HAP-1 (cell line): ENCODE measurements at regions not wholly inside any gene's neighbourhood (a gene's known extent, or its start where the extent isn't known, plus 50 kb on each side); places are given as distances from the start of the nearest gene placed in this dataset.
"Not testable (repeated sequence)": the region's sequence is repeated elsewhere in the genome, so short reads cannot be mapped to it uniquely, and the experiment has no call there.

Experiments used
- DNase-seq, 2 experiments: peaks; one replicate each; pipeline ENCODE4 v3.0.0-alpha.2; 2016 to 2020; ENCODE audit warnings: low spot score in 2 of 2
- H3K27me3 ChIP-seq: fragments of 250-450 bp; sonication (Bioruptor Pico); 2 replicates; pipeline ENCODE4 v1.5.1; 2020; ENCODE audit warnings: low read depth, mild to moderate bottlenecking, moderate library complexity
- H3K36me3 ChIP-seq: fragments of 250-450 bp; sonication (Bioruptor Pico); replicated peaks from 2 replicates; pipeline ENCODE4 v1.5.1; 2020; ENCODE audit warnings: mild to moderate bottlenecking
- H3K4me1 ChIP-seq: fragments of 250-450 bp; sonication (Bioruptor Pico); 2 replicates; pipeline ENCODE4 v1.5.1; 2020; ENCODE audit warnings: mild to moderate bottlenecking
- H3K4me3 ChIP-seq: fragments of 250-450 bp; sonication (Bioruptor Pico); 2 replicates; pipeline ENCODE4 v1.5.1; 2020; ENCODE audit warnings: mild to moderate bottlenecking, moderate library complexity
- H3K9me3 ChIP-seq: fragments of 250-450 bp; sonication (Bioruptor Pico); 2 replicates; pipeline ENCODE4 v1.5.1; 2020; ENCODE audit warnings: mild to moderate bottlenecking, moderate library complexity
- in situ Hi-C: fragments of 300-500 bp; cut with MboI; formaldehyde crosslinking; loops from 3 replicates; pipeline ENCODE4 v1.14.3; 2020; ENCODE audit warnings: low sequenced_read_pairs, inconsistent platforms, mixed read lengths

- H3K9me3 ChIP-seq, H3K36me3 ChIP-seq, DNase-seq, in situ Hi-C loops, H3K4me3 ChIP-seq, H3K27me3 ChIP-seq, H3K4me1 ChIP-seq: not testable (repeated sequence)
Measured at GRCh38 chrX:108896349-108896748, 160.0 kb upstream of the IRS4 start.

- in situ Hi-C loops: no loop called here
- H3K4me1 ChIP-seq: no peaks in the 10 kb centered on the region
- H3K36me3 ChIP-seq: no peaks in the 10 kb centered on the region
- H3K9me3 ChIP-seq: 0 out of 2 replicates have a peak, but pooled peaks cover 3% of the 10 kb centered on the region
- DNase-seq: no peak
- H3K27me3 ChIP-seq: no peaks in the 10 kb centered on the region
- no peak overlapping the region for H3K4me3 ChIP-seq
Measured at GRCh38 chrX:108892501-108892900, 156.1 kb upstream of the IRS4 start.

- in situ Hi-C loops: no loop called here
- DNase-seq: no peak
- no peak overlapping the region for H3K4me3 ChIP-seq
- H3K9me3 ChIP-seq: no peaks in the 10 kb centered on the region; the same call in 1 of the 2 replicates
- no peaks in the 10 kb centered on the region for H3K36me3 ChIP-seq
- H3K27me3 ChIP-seq: no peaks in the 10 kb centered on the region
- H3K4me1 ChIP-seq: no peaks in the 10 kb centered on the region
Measured at GRCh38 chrX:108875548-108875947, 139.2 kb upstream of the IRS4 start.

GRCh38 chrX:108843039-108843438, 106.7 kb upstream of the IRS4 start:
- H3K4me3 ChIP-seq, H3K27me3 ChIP-seq, H3K9me3 ChIP-seq, H3K36me3 ChIP-seq, DNase-seq, in situ Hi-C loops: not testable (repeated sequence)
- H3K4me1 ChIP-seq: peaks cover 11% of the 10 kb centered on the region

- Histone ChIP-seq H3K36me3 (no peaks in the 10 kb centered on the region), H3K9me3 (no peaks in the 10 kb centered on the region), H3K4me3 (no peak overlapping the region), H3K27me3 (no peaks in the 10 kb centered on the region), H3K4me1 (no peaks in the 10 kb centered on the region)
- in situ Hi-C loops: no loop called here
- DNase-seq: no peak
Measured at GRCh38 chrX:108833993-108834392, 97.6 kb upstream of the IRS4 start.

- Histone ChIP-seq H3K4me3 (no peak overlapping the region), H3K4me1 (no peaks in the 10 kb centered on the region), H3K9me3 (no peaks in the 10 kb centered on the region), H3K36me3 (no peaks in the 10 kb centered on the region), H3K27me3 (no peaks in the 10 kb centered on the region)
- peak in 1 of 2 experiments; percentile 22 for DNase-seq
- in situ Hi-C loops: no loop called here
Measured at GRCh38 chrX:108811891-108812290, 75.5 kb upstream of the IRS4 start.

GRCh38 chrX:108795240-108795639, 58.9 kb upstream of the IRS4 start:
- no peak for DNase-seq
- H3K9me3 ChIP-seq: no peaks in the 10 kb centered on the region
- H3K4me3 ChIP-seq: no peak overlapping the region
- H3K4me1 ChIP-seq: no peaks in the 10 kb centered on the region
- in situ Hi-C loops: no loop called here
- no peaks in the 10 kb centered on the region for H3K27me3 ChIP-seq
- no peaks in the 10 kb centered on the region for H3K36me3 ChIP-seq
